ENCODE measurements at regions not wholly inside any gene's neighbourhood (a gene's known extent, or its start where the extent isn't known, plus 50 kb on each side); places are given as distances from the start of the nearest gene placed in this dataset.
A peak's percentile ranks its signal among the peaks of the same experiment; 100 is the strongest.

GRCh38 chr4:13097971-13098370 is 386.2 kb downstream of the RAB28 start:
- ATAC-seq (ENCODE audit: low FRiP score in 2 of 2) (no peak), DNase-seq (no peak)
- no peak overlapping the region for H3K4me3 ChIP-seq
- TF ChIP-seq EP300 (IDR thresholded peaks at IDR 0.05) (no peak), POLR2A (IDR thresholded peaks at IDR 0.05) (no peak), POLR2AphosphoS5 (IDR thresholded peaks at IDR 0.05) (no peak), CTCF (IDR thresholded peaks at IDR 0.05) (no peak)
- 87 to 90% methylated on average over 3 of the region's 3 CpGs for WGBS, 2 donors
- no peaks in the 10 kb centered on the region for H3K36me3 ChIP-seq
- H3K27ac ChIP-seq, result no peak overlapping the region
- no peaks in the 10 kb centered on the region for H3K9me3 ChIP-seq
- no peaks in the 10 kb centered on the region for H3K4me1 ChIP-seq
- no peaks in the 10 kb centered on the region for H3K27me3 ChIP-seq

- DNase-seq (no peak), ATAC-seq (ENCODE audit: low FRiP score in 2 of 2) (no peak)
- TF ChIP-seq EP300 (IDR thresholded peaks at IDR 0.05), result no peak
- TF ChIP-seq POLR2AphosphoS5 (IDR thresholded peaks at IDR 0.05), result no peak
- WGBS, 2 donors, result 84 to 86% methylated on average over 1 of the region's 1 CpG
- Histone ChIP-seq H3K4me3 (no peak overlapping the region), H3K9me3 (no peaks in the 10 kb centered on the region), H3K27ac (no peak overlapping the region), H3K4me1 (no peaks in the 10 kb centered on the region), H3K36me3 (no peaks in the 10 kb centered on the region), H3K27me3 (no peaks in the 10 kb centered on the region)
These were observed 388.4 kb downstream of the RAB28 start for GRCh38 chr4:13095722-13096121.

- TF ChIP-seq POLR2A (IDR thresholded peaks at IDR 0.05) (no peak), POLR2AphosphoS5 (IDR thresholded peaks at IDR 0.05) (no peak), EP300 (IDR thresholded peaks at IDR 0.05) (no peak), CTCF (IDR thresholded peaks at IDR 0.05) (no peak)
These were observed 391.0 kb downstream of the RAB28 start for GRCh38 chr4:13093170-13093569.

GRCh38 chr4:13092702-13093101 is 391.4 kb downstream of the RAB28 start:
- Histone ChIP-seq H3K9me3 (no peaks in the 10 kb centered on the region), H3K4me1 (peaks cover 6 to 12% (median 12%) of the 10 kb centered on the region in 4 donors), H3K36me3 (no peaks in the 10 kb centered on the region), H3K27me3 (no peaks in the 10 kb centered on the region), H3K4me3 (no peak overlapping the region), H3K27ac (no peak overlapping the region)
- TF ChIP-seq POLR2A (IDR thresholded peaks at IDR 0.05), result no peak
- TF ChIP-seq EP300 (IDR thresholded peaks at IDR 0.05), result no peak
- TF ChIP-seq POLR2AphosphoS5 (IDR thresholded peaks at IDR 0.05), result no peak
- WGBS, 2 donors, result 71 to 80% methylated on average over 1 of the region's 1 CpG
- DNase-seq, result no peak
- ATAC-seq (ENCODE audit: low FRiP score in 2 of 2), result peak in 1 of 2 donors; percentile 88

More at GRCh38 chr4:13093170-13093569, 391.0 kb downstream of the RAB28 start:
- Histone ChIP-seq H3K4me3 (no peak overlapping the region), H3K9me3 (no peaks in the 10 kb centered on the region), H3K27me3 (no peaks in the 10 kb centered on the region), H3K27ac (no peak overlapping the region), H3K36me3 (no peaks in the 10 kb centered on the region), H3K4me1 (peaks cover 6 to 12% (median 12%) of the 10 kb centered on the region in 4 donors)
- DNase-seq (no peak), ATAC-seq (ENCODE audit: low FRiP score in 2 of 2) (peak in 1 of 2 donors; percentile 48)
- 78 to 92% methylated on average over 2 of the region's 2 CpGs for WGBS, 2 donors

GRCh38 chr4:13089659-13089998 is 394.5 kb downstream of the RAB28 start:
- ATAC-seq (ENCODE audit: low FRiP score in 2 of 2) (no peak), DNase-seq (no peak)

More at GRCh38 chr4:13089659-13089998, 394.5 kb downstream of the RAB28 start:
- H3K9me3 ChIP-seq, result no peaks in the 10 kb centered on the region
- H3K27me3 ChIP-seq, result no peaks in the 10 kb centered on the region
- no peak overlapping the region for H3K4me3 ChIP-seq
- H3K36me3 ChIP-seq, result no peaks in the 10 kb centered on the region
- no peak overlapping the region for H3K27ac ChIP-seq
- peaks cover 6 to 12% (median 12%) of the 10 kb centered on the region in 4 donors for H3K4me1 ChIP-seq
- TF ChIP-seq POLR2A (IDR thresholded peaks at IDR 0.05), result no peak
- no peak for TF ChIP-seq CTCF (IDR thresholded peaks at IDR 0.05)
- TF ChIP-seq POLR2AphosphoS5 (IDR thresholded peaks at IDR 0.05), result no peak
- no peak for TF ChIP-seq EP300 (IDR thresholded peaks at IDR 0.05)
